Mucosa of stomach (tissue), 1 donor: ENCODE measurements at regions not wholly inside any gene's neighbourhood (a gene's known extent, or its start where the extent isn't known, plus 50 kb on each side); places are given as distances from the start of the nearest gene placed in this dataset.

Experiments
- H3K27me3 ChIP-seq: one replicate; pipeline ENCODE4 v1.7.0; 2013; ENCODE audit warnings: mild to moderate bottlenecking, low read length; ENCODE audit not compliant: control insufficient read depth, insufficient read depth
- H3K36me3 ChIP-seq: one replicate; pipeline ENCODE4 v1.7.0; 2013; ENCODE audit warnings: low read length; ENCODE audit not compliant: control insufficient read depth, insufficient read depth
- H3K4me1 ChIP-seq: one replicate; pipeline ENCODE4 v1.7.0; 2013; ENCODE audit warnings: mild to moderate bottlenecking, low read length; ENCODE audit not compliant: control insufficient read depth, insufficient read depth
- H3K4me3 ChIP-seq: one replicate; pipeline ENCODE4 v1.7.0; 2013; ENCODE audit warnings: low read length
- H3K9ac ChIP-seq: one replicate; pipeline ENCODE4 v1.7.0; 2013; ENCODE audit warnings: mild to moderate bottlenecking, low read length, moderate library complexity
- H3K9me3 ChIP-seq: one replicate; pipeline ENCODE4 v1.7.0; 2013; ENCODE audit warnings: mild to moderate bottlenecking, low read length, moderate library complexity; ENCODE audit not compliant: control insufficient read depth
- donor health status: Pancreatic carcinoma.

- H3K9me3 ChIP-seq = no peaks in the 10 kb centered on the region
These were observed 112.3 kb upstream of the TMEM18 start for GRCh38 chr2:789529-789928.

GRCh38 chr2:788227-789032 is 111.2 kb upstream of the TMEM18 start:
- Histone ChIP-seq H3K27me3 (no peaks in the 10 kb centered on the region), H3K9me3 (no peaks in the 10 kb centered on the region), H3K9ac (no peak overlapping the region), H3K36me3 (no peaks in the 10 kb centered on the region), H3K4me1 (no peaks in the 10 kb centered on the region), H3K4me3 (no peak overlapping the region)

More at GRCh38 chr2:789529-789928, 112.3 kb upstream of the TMEM18 start:
- H3K4me1 ChIP-seq = no peaks in the 10 kb centered on the region
- H3K9ac ChIP-seq = no peak overlapping the region
- H3K4me3 ChIP-seq = no peak overlapping the region
- no peaks in the 10 kb centered on the region for H3K36me3 ChIP-seq
- no peaks in the 10 kb centered on the region for H3K27me3 ChIP-seq

- no peaks in the 10 kb centered on the region for H3K36me3 ChIP-seq
- H3K27me3 ChIP-seq = no peaks in the 10 kb centered on the region
- no peak overlapping the region for H3K4me3 ChIP-seq
- H3K4me1 ChIP-seq = no peaks in the 10 kb centered on the region
- no peak overlapping the region for H3K9ac ChIP-seq
- no peaks in the 10 kb centered on the region for H3K9me3 ChIP-seq
These were observed 107.5 kb upstream of the TMEM18 start for GRCh38 chr2:784753-785152.

- Histone ChIP-seq H3K4me1 (no peaks in the 10 kb centered on the region), H3K36me3 (no peaks in the 10 kb centered on the region), H3K4me3 (no peak overlapping the region), H3K9ac (no peak overlapping the region), H3K27me3 (no peaks in the 10 kb centered on the region), H3K9me3 (no peaks in the 10 kb centered on the region)
These were observed 103.4 kb upstream of the TMEM18 start for GRCh38 chr2:780581-780980.

- H3K27me3 ChIP-seq = no peaks in the 10 kb centered on the region
- no peaks in the 10 kb centered on the region for H3K9me3 ChIP-seq
- no peaks in the 10 kb centered on the region for H3K4me1 ChIP-seq
- H3K9ac ChIP-seq = no peak overlapping the region
- no peak overlapping the region for H3K4me3 ChIP-seq
- no peaks in the 10 kb centered on the region for H3K36me3 ChIP-seq
These were observed 102.8 kb upstream of the TMEM18 start for GRCh38 chr2:780002-780401.

- H3K9me3 ChIP-seq = no peaks in the 10 kb centered on the region
- H3K9ac ChIP-seq = no peak overlapping the region
- H3K4me1 ChIP-seq = no peaks in the 10 kb centered on the region
- no peaks in the 10 kb centered on the region for H3K27me3 ChIP-seq
- H3K36me3 ChIP-seq = no peaks in the 10 kb centered on the region
- no peak overlapping the region for H3K4me3 ChIP-seq
These were observed 101.6 kb upstream of the TMEM18 start for GRCh38 chr2:778731-779350.

- Histone ChIP-seq H3K4me3 (no peak overlapping the region), H3K4me1 (no peaks in the 10 kb centered on the region), H3K27me3 (no peaks in the 10 kb centered on the region), H3K9ac (no peak overlapping the region), H3K9me3 (no peaks in the 10 kb centered on the region), H3K36me3 (no peaks in the 10 kb centered on the region)
These were observed 100.3 kb upstream of the TMEM18 start for GRCh38 chr2:777546-777945.

GRCh38 chr2:777051-777450 is 99.8 kb upstream of the TMEM18 start:
- H3K27me3 ChIP-seq = no peaks in the 10 kb centered on the region
- no peak overlapping the region for H3K4me3 ChIP-seq
- no peaks in the 10 kb centered on the region for H3K9me3 ChIP-seq
- no peak overlapping the region for H3K9ac ChIP-seq
- H3K36me3 ChIP-seq = no peaks in the 10 kb centered on the region
- no peaks in the 10 kb centered on the region for H3K4me1 ChIP-seq

- no peaks in the 10 kb centered on the region for H3K36me3 ChIP-seq
- no peaks in the 10 kb centered on the region for H3K4me1 ChIP-seq
- H3K9me3 ChIP-seq = no peaks in the 10 kb centered on the region
- no peak overlapping the region for H3K9ac ChIP-seq
- no peak overlapping the region for H3K4me3 ChIP-seq
- H3K27me3 ChIP-seq = no peaks in the 10 kb centered on the region
These were observed 99.3 kb upstream of the TMEM18 start for GRCh38 chr2:776487-776886.

GRCh38 chr2:776038-776437 is 98.8 kb upstream of the TMEM18 start:
- H3K4me3 ChIP-seq = no peak overlapping the region
- H3K9ac ChIP-seq = no peak overlapping the region
- H3K36me3 ChIP-seq = no peaks in the 10 kb centered on the region
- H3K9me3 ChIP-seq = no peaks in the 10 kb centered on the region
- no peaks in the 10 kb centered on the region for H3K4me1 ChIP-seq
- H3K27me3 ChIP-seq = no peaks in the 10 kb centered on the region

GRCh38 chr2:774436-774835 is 97.2 kb upstream of the TMEM18 start:
- Histone ChIP-seq H3K36me3 (no peaks in the 10 kb centered on the region), H3K4me3 (no peak overlapping the region), H3K27me3 (no peaks in the 10 kb centered on the region)

GRCh38 chr2:773256-774160 is 96.3 kb upstream of the TMEM18 start:
- no peak overlapping the region for H3K4me3 ChIP-seq
- H3K9ac ChIP-seq = no peak overlapping the region
- H3K27me3 ChIP-seq = no peaks in the 10 kb centered on the region
- H3K4me1 ChIP-seq = no peaks in the 10 kb centered on the region
- H3K36me3 ChIP-seq = no peaks in the 10 kb centered on the region
- H3K9me3 ChIP-seq = no peaks in the 10 kb centered on the region

More at GRCh38 chr2:774436-774835, 97.2 kb upstream of the TMEM18 start:
- Histone ChIP-seq H3K9me3 (no peaks in the 10 kb centered on the region), H3K4me1 (no peaks in the 10 kb centered on the region), H3K9ac (no peak overlapping the region)
